ENCODE measurements at regions not wholly inside any gene's neighbourhood (a gene's known extent, or its start where the extent isn't known, plus 50 kb on each side); places are given as distances from the start of the nearest gene placed in this dataset.

- Mint-ChIP-seq H3K4me3 (peak overlapping the region in 1 of 4 donors; percentile 21), H3K9me3 (peaks cover 2 to 13% (median 12%) of the 10 kb centered on the region in 3 donors), H3K27me3 (no peaks in the 10 kb centered on the region), H3K36me3 (no peaks in the 10 kb centered on the region), H3K4me1 (peaks cover 0 to 4% (median 0%) of the 10 kb centered on the region in 3 donors), H3K27ac (no peak overlapping the region)
Measured at GRCh38 chr5:25950681-25951080, 1087.7 kb downstream of the CDH9 start.

GRCh38 chr5:25948278-25948677 lies 1090.1 kb downstream of the CDH9 start:
- H3K27me3 Mint-ChIP-seq = no peaks in the 10 kb centered on the region
- H3K4me3 Mint-ChIP-seq = no peak overlapping the region

GRCh38 chr5:25944786-25945185 lies 1093.6 kb downstream of the CDH9 start:
- Mint-ChIP-seq H3K27me3 (no peaks in the 10 kb centered on the region), H3K4me1 (no peaks in the 10 kb centered on the region), H3K36me3 (no peaks in the 10 kb centered on the region), H3K27ac (no peak overlapping the region), H3K4me3 (no peak overlapping the region), H3K9me3 (peaks cover 0 to 7% (median under 1%) of the 10 kb centered on the region in 3 donors)

More at GRCh38 chr5:25948278-25948677, 1090.1 kb downstream of the CDH9 start:
- Mint-ChIP-seq H3K27ac (no peak overlapping the region), H3K36me3 (no peaks in the 10 kb centered on the region), H3K4me1 (peaks cover 0 to 3% (median 0%) of the 10 kb centered on the region in 3 donors), H3K9me3 (peaks cover 2 to 10% (median 9%) of the 10 kb centered on the region in 3 donors)

- no peaks in the 10 kb centered on the region for H3K27me3 Mint-ChIP-seq
- H3K9me3 Mint-ChIP-seq = peaks cover 0 to 11% (median 5%) of the 10 kb centered on the region in 3 donors
- H3K4me3 Mint-ChIP-seq = no peak overlapping the region
- H3K36me3 Mint-ChIP-seq = no peaks in the 10 kb centered on the region
- no peak overlapping the region for H3K27ac Mint-ChIP-seq
- no peaks in the 10 kb centered on the region for H3K4me1 Mint-ChIP-seq
Measured at GRCh38 chr5:25909163-25909562, 1129.2 kb downstream of the CDH9 start.

- H3K27me3 Mint-ChIP-seq = no peaks in the 10 kb centered on the region
- peaks cover 0 to 8% (median 5%) of the 10 kb centered on the region in 3 donors for H3K9me3 Mint-ChIP-seq
- H3K4me3 Mint-ChIP-seq = no peak overlapping the region
- no peak overlapping the region for H3K27ac Mint-ChIP-seq
- no peaks in the 10 kb centered on the region for H3K4me1 Mint-ChIP-seq
- H3K36me3 Mint-ChIP-seq = no peaks in the 10 kb centered on the region
Measured at GRCh38 chr5:25905646-25906045, 1132.7 kb downstream of the CDH9 start.

- no peak overlapping the region for H3K4me3 Mint-ChIP-seq
- no peaks in the 10 kb centered on the region for H3K36me3 Mint-ChIP-seq
- peaks cover 0 to 5% (median 2%) of the 10 kb centered on the region in 3 donors for H3K9me3 Mint-ChIP-seq
- no peaks in the 10 kb centered on the region for H3K4me1 Mint-ChIP-seq
- H3K27me3 Mint-ChIP-seq = no peaks in the 10 kb centered on the region
- H3K27ac Mint-ChIP-seq = no peak overlapping the region
Measured at GRCh38 chr5:25892211-25892610, 1146.2 kb downstream of the CDH9 start.

GRCh38 chr5:25891691-25892090 lies 1146.7 kb downstream of the CDH9 start:
- Mint-ChIP-seq H3K9me3 (peaks cover 0 to 7% (median 3%) of the 10 kb centered on the region in 3 donors), H3K4me1 (no peaks in the 10 kb centered on the region), H3K27ac (no peak overlapping the region), H3K4me3 (no peak overlapping the region), H3K27me3 (no peaks in the 10 kb centered on the region), H3K36me3 (no peaks in the 10 kb centered on the region)

GRCh38 chr5:25881318-25882036 lies 1156.9 kb downstream of the CDH9 start:
- H3K27me3 Mint-ChIP-seq = no peaks in the 10 kb centered on the region
- no peak overlapping the region for H3K4me3 Mint-ChIP-seq
- H3K4me1 Mint-ChIP-seq = no peaks in the 10 kb centered on the region
- peaks cover 0 to 6% (median 5%) of the 10 kb centered on the region in 3 donors for H3K9me3 Mint-ChIP-seq
- no peaks in the 10 kb centered on the region for H3K36me3 Mint-ChIP-seq
- H3K27ac Mint-ChIP-seq = no peak overlapping the region

GRCh38 chr5:25863811-25864210 lies 1174.6 kb downstream of the CDH9 start:
- peaks cover 2 to 15% (median 4%) of the 10 kb centered on the region in 3 donors for H3K9me3 Mint-ChIP-seq
- H3K27ac Mint-ChIP-seq = no peak overlapping the region
- no peaks in the 10 kb centered on the region for H3K4me1 Mint-ChIP-seq
- H3K36me3 Mint-ChIP-seq = no peaks in the 10 kb centered on the region
- no peaks in the 10 kb centered on the region for H3K27me3 Mint-ChIP-seq
- no peak overlapping the region for H3K4me3 Mint-ChIP-seq

GRCh38 chr5:25862276-25862675 lies 1176.1 kb downstream of the CDH9 start:
- no peaks in the 10 kb centered on the region for H3K4me1 Mint-ChIP-seq
- H3K36me3 Mint-ChIP-seq = no peaks in the 10 kb centered on the region
- peaks cover 4 to 10% (median 4%) of the 10 kb centered on the region in 3 donors for H3K9me3 Mint-ChIP-seq
- H3K4me3 Mint-ChIP-seq = no peak overlapping the region
- no peak overlapping the region for H3K27ac Mint-ChIP-seq
- no peaks in the 10 kb centered on the region for H3K27me3 Mint-ChIP-seq

- Mint-ChIP-seq H3K4me1 (peaks cover 0 to 2% (median 0%) of the 10 kb centered on the region in 3 donors), H3K36me3 (no peaks in the 10 kb centered on the region), H3K27me3 (no peaks in the 10 kb centered on the region), H3K4me3 (no peak overlapping the region), H3K27ac (no peak overlapping the region), H3K9me3 (peaks cover 2 to 10% (median 4%) of the 10 kb centered on the region in 3 donors)
Measured at GRCh38 chr5:25858019-25858418, 1180.4 kb downstream of the CDH9 start.

- Mint-ChIP-seq H3K27me3 (no peaks in the 10 kb centered on the region), H3K4me1 (peaks cover 0 to 2% (median 0%) of the 10 kb centered on the region in 3 donors), H3K9me3 (peaks cover 2 to 3% (median 3%) of the 10 kb centered on the region in 3 donors), H3K4me3 (peak overlapping the region in 1 of 4 donors; percentile 13), H3K27ac (no peak overlapping the region), H3K36me3 (no peaks in the 10 kb centered on the region)
Measured at GRCh38 chr5:25851301-25851700, 1187.1 kb downstream of the CDH9 start.

GRCh38 chr5:25850581-25850980 lies 1187.8 kb downstream of the CDH9 start:
- Mint-ChIP-seq H3K27me3 (no peaks in the 10 kb centered on the region), H3K4me3 (no peak overlapping the region), H3K36me3 (no peaks in the 10 kb centered on the region), H3K27ac (no peak overlapping the region), H3K9me3 (peaks cover 2 to 6% (median 5%) of the 10 kb centered on the region in 3 donors), H3K4me1 (no peaks in the 10 kb centered on the region)

GRCh38 chr5:25849270-25849669 lies 1189.1 kb downstream of the CDH9 start:
- Mint-ChIP-seq H3K27me3 (no peaks in the 10 kb centered on the region), H3K27ac (no peak overlapping the region), H3K4me3 (no peak overlapping the region), H3K9me3 (peaks cover 2 to 11% (median 5%) of the 10 kb centered on the region in 3 donors), H3K4me1 (no peaks in the 10 kb centered on the region), H3K36me3 (no peaks in the 10 kb centered on the region)

GRCh38 chr5:25823330-25823873 lies 1178.6 kb upstream of the CDH10 start:
- peaks cover 0 to 4% (median 0%) of the 10 kb centered on the region in 3 donors for H3K9me3 Mint-ChIP-seq
- H3K4me3 Mint-ChIP-seq = no peak overlapping the region
- H3K27ac Mint-ChIP-seq = no peak overlapping the region
- H3K4me1 Mint-ChIP-seq = peaks cover 0 to 2% (median 0%) of the 10 kb centered on the region in 3 donors
- H3K27me3 Mint-ChIP-seq = no peaks in the 10 kb centered on the region
- no peaks in the 10 kb centered on the region for H3K36me3 Mint-ChIP-seq

Data from IgD-negative memory B cell (primary cell).